22Rv1 (cell line): ENCODE measurements at regions not wholly inside any gene's neighbourhood (a gene's known extent, or its start where the extent isn't known, plus 50 kb on each side); places are given as distances from the start of the nearest gene placed in this dataset.

Experiments
- H3K27ac ChIP-seq: fragments of 450-650 bp; 2 replicates; pipeline ENCODE4 v1.5.1; 2017
- CTCF ChIP-seq: fragments of 450-650 bp; IDR thresholded peaks from 2 replicates; pipeline ENCODE4 v1.5.1; 2017; ENCODE audit warnings: mild to moderate bottlenecking
- ZFX ChIP-seq: fragments of 450-650 bp; IDR thresholded peaks from 2 replicates; pipeline ENCODE4 v1.6.1; 2017; ENCODE audit warnings: antibody characterized with exemption, borderline replicate concordance

- TF ChIP-seq ZFX (no peak), CTCF (no peak)
- no peak overlapping the region for H3K27ac ChIP-seq
These were observed 435.8 kb upstream of the KLF12 start for GRCh38 chr13:74570046-74570445.

GRCh38 chr13:74569251-74569650 lies 435.0 kb upstream of the KLF12 start:
- TF ChIP-seq CTCF (no peak), ZFX (no peak)
- H3K27ac ChIP-seq: no peak overlapping the region

GRCh38 chr13:74567485-74567884 lies 433.3 kb upstream of the KLF12 start:
- TF ChIP-seq ZFX (no peak), CTCF (no peak)
- H3K27ac ChIP-seq: no peak overlapping the region

GRCh38 chr13:74562381-74562780 lies 428.2 kb upstream of the KLF12 start:
- TF ChIP-seq ZFX (no peak), CTCF (no peak)
- no peak overlapping the region for H3K27ac ChIP-seq

GRCh38 chr13:74561155-74561554 lies 427.0 kb upstream of the KLF12 start:
- TF ChIP-seq ZFX: no peak
- no peak for TF ChIP-seq CTCF
- no peak overlapping the region for H3K27ac ChIP-seq

GRCh38 chr13:74560325-74560724 lies 426.1 kb upstream of the KLF12 start:
- H3K27ac ChIP-seq: no peak overlapping the region
- TF ChIP-seq ZFX (no peak), CTCF (no peak)

GRCh38 chr13:74557870-74558269 lies 423.7 kb upstream of the KLF12 start:
- H3K27ac ChIP-seq: no peak overlapping the region
- TF ChIP-seq CTCF (no peak), ZFX (no peak)
